GM12878 (cell line): ENCODE measurements at regions not wholly inside any gene's neighbourhood (a gene's known extent, or its start where the extent isn't known, plus 50 kb on each side); places are given as distances from the start of the nearest gene placed in this dataset.
"Not testable (repeated sequence)": the region's sequence is repeated elsewhere in the genome, so short reads cannot be mapped to it uniquely, and the experiment has no call there.

Experiments
- ATAC-seq: fragments of 200-7000 bp; cut with Tn5 transposase; 3 replicates; pipeline ENCODE4 v1.9.1; 2020; ENCODE audit warnings: mild to moderate bottlenecking, moderate library complexity
- BruUV-seq: library from RNA; stranded (reverse); fragments of 400-500 nt; replicated peaks from 2 replicates; lab custom pipeline; 2021; lab: Mats Ljungman, UMichigan
- CTCF ChIA-PET: fragments of 300-600 bp; sonication (Branson Sonifier 250); formaldehyde crosslinking; extraction: SDS; loops from one replicate; lab custom pipeline; 2021; ENCODE audit warnings: inconsistent platforms; lab: Yijun Ruan, JAX
- POLR2A ChIA-PET: fragments of 350-600 bp; formaldehyde crosslinking; extraction: SDS; loops from one replicate; lab custom pipeline; 2021; ENCODE audit warnings: inconsistent platforms; lab: Charles Lee
- RAD21 ChIA-PET: fragments of 300-600 bp; sonication (Branson Sonifier 250); formaldehyde crosslinking; loops from one replicate; lab custom pipeline; 2023; ENCODE audit warnings: antibody characterized with exemption; ENCODE audit not compliant: unreplicated experiment; lab: Charles Lee
- SMC1A ChIA-PET: fragments of 300-600 bp; sonication (Branson Sonifier 250); formaldehyde crosslinking; loops from one replicate; lab custom pipeline; 2023; ENCODE audit not compliant: unreplicated experiment, uncharacterized antibody; lab: Charles Lee
- DNase-seq: peaks from one replicate; pipeline ENCODE4 v3.0.0-alpha.2; 2011; ENCODE audit warnings: low read depth, low spot score
- FAIRE-seq: peaks from 3 replicates; lab custom pipeline; 2011; peaks lifted over from hg19 to GRCh38; lab: Jason Lieb, UNC
- H2AFZ ChIP-seq: 2 replicates; pipeline ENCODE4 v1.6.0; 2011; ENCODE audit warnings: low read depth, low read length, control low read depth; ENCODE audit not compliant: control insufficient read depth
- H3K27ac ChIP-seq: 2 replicates; pipeline ENCODE4 v1.5.1; 2011; ENCODE audit warnings: control low read depth; ENCODE audit not compliant: control insufficient read depth, insufficient read depth
- H3K27me3 ChIP-seq, 2 experiments: replicated peaks in 1 of 2; 2 replicates each; pipeline versions ENCODE4 v1.6.0 to v1.6.1; 2011; ENCODE audit warnings: low read length in 1 of 2; ENCODE audit not compliant: control insufficient read depth in 2 of 2, insufficient read depth in 2 of 2
- H3K36me3 ChIP-seq, 2 experiments: 2 replicates each; pipeline ENCODE4 v1.5.1; 2011; ENCODE audit warnings: low read length in 1 of 2; ENCODE audit not compliant: control insufficient read depth in 2 of 2, insufficient read depth in 2 of 2
- H3K4me1 ChIP-seq: 2 replicates; pipeline ENCODE4 v1.6.1; 2011; ENCODE audit warnings: mild to moderate bottlenecking, low read length, moderate library complexity, mixed read lengths; ENCODE audit not compliant: control insufficient read depth, insufficient read depth
- H3K4me2 ChIP-seq: 2 replicates; pipeline ENCODE4 v1.6.0; 2011; ENCODE audit warnings: control low read depth; ENCODE audit not compliant: control insufficient read depth, insufficient read depth
- H3K4me3 ChIP-seq: fragments of 200-600 bp; sonication (generic); 2 replicates; pipeline ENCODE4 v1.5.1; 2016
- H3K79me2 ChIP-seq: 2 replicates; pipeline ENCODE4 v1.6.0; 2011; ENCODE audit warnings: low read length; ENCODE audit not compliant: control insufficient read depth, insufficient read depth
- H3K9ac ChIP-seq: 2 replicates; pipeline ENCODE4 v1.8.0; 2011; ENCODE audit warnings: low read length, control low read depth, mixed read lengths; ENCODE audit not compliant: control insufficient read depth, insufficient read depth
- H3K9me3 ChIP-seq: replicated peaks from 3 replicates; pipeline ENCODE4 v1.5.1; 2011; ENCODE audit warnings: mild to moderate bottlenecking, low read length; ENCODE audit not compliant: control insufficient read depth, insufficient read depth
- H4K20me1 ChIP-seq: 2 replicates; pipeline ENCODE4 v1.6.0; 2011; ENCODE audit not compliant: control insufficient read depth, insufficient read depth
- CBX3 ChIP-seq: fragments of 200-600 bp; sonication (generic); IDR thresholded peaks from 2 replicates; pipeline ENCODE4 v1.6.1; 2016; ENCODE audit warnings: low read depth, borderline replicate concordance
- CBX5 ChIP-seq: sonication (generic); IDR thresholded peaks from 2 replicates; pipeline ENCODE4 v1.6.1; 2016; ENCODE audit warnings: low read depth, moderate library complexity, mild to moderate bottlenecking, inconsistent platforms
- SPI1 ChIP-seq: IDR thresholded peaks from 2 replicates; pipeline ENCODE4 v1.6.1; 2011; ENCODE audit warnings: low read depth, mild to moderate bottlenecking, low read length, moderate library complexity, borderline replicate concordance; ENCODE audit not compliant: insufficient read depth
- WGBS: methylation state at CpG from one replicate; pipeline ENCODE4 v1.1.6; 2016; ENCODE audit warnings: low lambda C conversion rate; ENCODE audit not compliant: insufficient replicate concordance, insufficient coverage; ENCODE audit errors: missing lambda C conversion rate; 5-methylcytosine and 5-hydroxymethylcytosine counted together
- in situ Hi-C: fragments of 300-500 bp; cut with MboI; formaldehyde crosslinking; loops from 9 replicates; pipeline ENCODE4 v1.14.3; 2018; ENCODE audit warnings: mixed read lengths
- intact Hi-C: fragments of 100-400 bp; cut with micrococcal nuclease; formaldehyde crosslinking; loops from one replicate; pipeline ENCODE4 v1.14.2; 2022; ENCODE audit not compliant: unreplicated experiment
- TF ChIP-seq, protein P1 (sequence below): fragments of 150-350 bp; IDR thresholded peaks from 2 replicates; pipeline ENCODE4 v1.6.1; 2014; ENCODE audit warnings: mild to moderate bottlenecking, low read depth, low read length
- TF ChIP-seq, protein P2 (sequence below): fragments of 450-650 bp; formaldehyde crosslinking; IDR thresholded peaks from 2 replicates; pipeline ENCODE4 v1.5.0; 2022; ENCODE audit warnings: mild to moderate bottlenecking, missing genetic modification characterization

DNA sequence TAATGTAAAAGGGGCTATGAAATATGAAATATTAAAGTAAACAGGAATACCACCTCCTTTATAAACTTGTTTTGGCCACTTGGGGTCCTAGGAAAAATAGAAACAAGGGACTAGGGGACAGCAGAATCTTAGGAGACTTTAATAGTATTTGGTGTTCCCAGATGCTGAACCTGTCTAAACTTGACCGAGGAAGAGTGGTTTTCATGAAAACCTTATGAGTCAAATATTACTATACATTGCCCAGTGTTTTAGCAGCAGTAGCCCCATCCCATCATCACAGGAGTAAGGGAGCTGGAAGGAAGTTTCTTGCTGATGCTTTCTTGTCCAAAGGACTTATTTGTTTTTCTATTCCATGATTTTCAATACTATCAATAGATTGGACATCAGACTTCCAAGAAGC, 177.5 kb upstream of the CAND1 start:
- SMC1A ChIA-PET: no interaction called here
- H3K4me1 ChIP-seq: no peaks in the 10 kb centered on the region
- no peak for FAIRE-seq
- TF ChIP-seq, protein P1, sequence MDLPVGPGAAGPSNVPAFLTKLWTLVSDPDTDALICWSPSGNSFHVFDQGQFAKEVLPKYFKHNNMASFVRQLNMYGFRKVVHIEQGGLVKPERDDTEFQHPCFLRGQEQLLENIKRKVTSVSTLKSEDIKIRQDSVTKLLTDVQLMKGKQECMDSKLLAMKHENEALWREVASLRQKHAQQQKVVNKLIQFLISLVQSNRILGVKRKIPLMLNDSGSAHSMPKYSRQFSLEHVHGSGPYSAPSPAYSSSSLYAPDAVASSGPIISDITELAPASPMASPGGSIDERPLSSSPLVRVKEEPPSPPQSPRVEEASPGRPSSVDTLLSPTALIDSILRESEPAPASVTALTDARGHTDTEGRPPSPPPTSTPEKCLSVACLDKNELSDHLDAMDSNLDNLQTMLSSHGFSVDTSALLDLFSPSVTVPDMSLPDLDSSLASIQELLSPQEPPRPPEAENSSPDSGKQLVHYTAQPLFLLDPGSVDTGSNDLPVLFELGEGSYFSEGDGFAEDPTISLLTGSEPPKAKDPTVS: no peak
- TF ChIP-seq, protein P2, sequence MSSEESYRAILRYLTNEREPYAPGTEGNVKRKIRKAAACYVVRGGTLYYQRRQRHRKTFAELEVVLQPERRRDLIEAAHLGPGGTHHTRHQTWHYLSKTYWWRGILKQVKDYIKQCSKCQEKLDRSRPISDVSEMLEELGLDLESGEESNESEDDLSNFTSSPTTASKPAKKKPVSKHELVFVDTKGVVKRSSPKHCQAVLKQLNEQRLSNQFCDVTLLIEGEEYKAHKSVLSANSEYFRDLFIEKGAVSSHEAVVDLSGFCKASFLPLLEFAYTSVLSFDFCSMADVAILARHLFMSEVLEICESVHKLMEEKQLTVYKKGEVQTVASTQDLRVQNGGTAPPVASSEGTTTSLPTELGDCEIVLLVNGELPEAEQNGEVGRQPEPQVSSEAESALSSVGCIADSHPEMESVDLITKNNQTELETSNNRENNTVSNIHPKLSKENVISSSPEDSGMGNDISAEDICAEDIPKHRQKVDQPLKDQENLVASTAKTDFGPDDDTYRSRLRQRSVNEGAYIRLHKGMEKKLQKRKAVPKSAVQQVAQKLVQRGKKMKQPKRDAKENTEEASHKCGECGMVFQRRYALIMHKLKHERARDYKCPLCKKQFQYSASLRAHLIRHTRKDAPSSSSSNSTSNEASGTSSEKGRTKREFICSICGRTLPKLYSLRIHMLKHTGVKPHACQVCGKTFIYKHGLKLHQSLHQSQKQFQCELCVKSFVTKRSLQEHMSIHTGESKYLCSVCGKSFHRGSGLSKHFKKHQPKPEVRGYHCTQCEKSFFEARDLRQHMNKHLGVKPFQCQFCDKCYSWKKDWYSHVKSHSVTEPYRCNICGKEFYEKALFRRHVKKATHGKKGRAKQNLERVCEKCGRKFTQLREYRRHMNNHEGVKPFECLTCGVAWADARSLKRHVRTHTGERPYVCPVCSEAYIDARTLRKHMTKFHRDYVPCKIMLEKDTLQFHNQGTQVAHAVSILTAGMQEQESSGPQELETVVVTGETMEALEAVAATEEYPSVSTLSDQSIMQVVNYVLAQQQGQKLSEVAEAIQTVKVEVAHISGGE (CRISPR knock-in tag): no peak
- TF ChIP-seq CBX5: no peak
- no peak for TF ChIP-seq SPI1
- no peak for TF ChIP-seq CBX3
- H3K27me3 ChIP-seq: no peaks in the 10 kb centered on the region
- H4K20me1 ChIP-seq: no peaks in the 10 kb centered on the region
- in situ Hi-C loops: no loop called here
- RAD21 ChIA-PET: no interaction called here
- H3K4me2 ChIP-seq: no peak overlapping the region
- H3K9ac ChIP-seq: no peak overlapping the region
- POLR2A ChIA-PET: no interaction called here
- CTCF ChIA-PET: interaction anchor here (1.3 kb wide), 1 partner anchor 9 kb away, joined by 3 read pairs; no protein-coding TSS in a partner anchor
- H2AFZ ChIP-seq: no peak overlapping the region
- DNase-seq: no peak
- no peak overlapping the region for H3K27ac ChIP-seq
- no TSS peak for BruUV-seq
- H3K9me3 ChIP-seq: no peaks in the 10 kb centered on the region
- no peak overlapping the region for H3K4me3 ChIP-seq
- no peak for ATAC-seq
- no peaks in the 10 kb centered on the region for H3K79me2 ChIP-seq
- no peaks in the 10 kb centered on the region for H3K36me3 ChIP-seq
- 5% methylated on average over 1 of the region's 1 CpG for WGBS
- intact Hi-C loops: no loop called here

- ChIA-PET CTCF (interaction anchor here (1.3 kb wide), 1 partner anchor 8 kb away, joined by 3 read pairs; no protein-coding TSS in a partner anchor), SMC1A (interaction anchor here (0.8 kb wide), 1 partner anchor 400 kb away, joined by 3 read pairs; no protein-coding TSS in a partner anchor)
- intact Hi-C loops: not testable (repeated sequence)
These were observed 176.2 kb upstream of the CAND1 start for GRCh38 chr12:67092934-67093333.

More at GRCh38 chr12:67092934-67093333, 176.2 kb upstream of the CAND1 start:
- DNase-seq, ATAC-seq, H3K4me2 ChIP-seq, H4K20me1 ChIP-seq, H3K4me3 ChIP-seq, RAD21 ChIA-PET, H3K27me3 ChIP-seq, POLR2A ChIA-PET, H3K9me3 ChIP-seq, H3K36me3 ChIP-seq, H2AFZ ChIP-seq, H3K4me1 ChIP-seq, H3K9ac ChIP-seq, in situ Hi-C loops, BruUV-seq, H3K79me2 ChIP-seq, H3K27ac ChIP-seq, FAIRE-seq: not testable (repeated sequence)
- 3% methylated on average over 2 of the region's 2 CpGs for WGBS
